Trophoblast cell (in vitro differentiated cells and primary cell): ENCODE measurements at regions not wholly inside any gene's neighbourhood (a gene's known extent, or its start where the extent isn't known, plus 50 kb on each side); places are given as distances from the start of the nearest gene placed in this dataset.

Experiments used
- DNase-seq, 2 donors: peaks; one replicate each; pipeline ENCODE4 v3.0.0-alpha.2; 2016
- H2AFZ ChIP-seq: 2 replicates; pipeline ENCODE4 v1.6.1; 2013; ENCODE audit warnings: low read length, moderate library complexity, mild to moderate bottlenecking; ENCODE audit not compliant: insufficient read depth, poor library complexity
- H2AK5ac ChIP-seq: 2 replicates; pipeline ENCODE4 v1.6.1; 2013; ENCODE audit warnings: mild to moderate bottlenecking, low read length
- H2BK120ac ChIP-seq: 2 replicates; pipeline ENCODE4 v1.6.1; 2013; ENCODE audit warnings: low read length, mild to moderate bottlenecking, moderate library complexity; ENCODE audit not compliant: insufficient read depth, poor library complexity
- H2BK12ac ChIP-seq: 2 replicates; pipeline ENCODE4 v1.6.1; 2013; ENCODE audit warnings: mild to moderate bottlenecking, low read length, moderate library complexity
- H2BK5ac ChIP-seq: 2 replicates; pipeline ENCODE4 v1.6.1; 2013; ENCODE audit warnings: low read length, low read depth, moderate library complexity, mild to moderate bottlenecking; ENCODE audit not compliant: poor library complexity
- H3K14ac ChIP-seq: 2 replicates; pipeline ENCODE4 v1.6.1; 2013; ENCODE audit warnings: mild to moderate bottlenecking, low read length
- H3K18ac ChIP-seq: 2 replicates; pipeline ENCODE4 v1.6.1; 2013; ENCODE audit warnings: mild to moderate bottlenecking, low read length
- H3K23ac ChIP-seq: 2 replicates; pipeline ENCODE4 v1.6.1; 2013; ENCODE audit warnings: low read length
- H3K27ac ChIP-seq: 2 replicates; pipeline ENCODE4 v1.5.1; 2013; ENCODE audit warnings: low read depth, mild to moderate bottlenecking, inconsistent platforms, low read length, moderate library complexity
- H3K27me3 ChIP-seq: 2 replicates; pipeline ENCODE4 v1.6.1; 2013; ENCODE audit warnings: inconsistent platforms, mild to moderate bottlenecking, low read length, moderate library complexity; ENCODE audit not compliant: insufficient read depth
- H3K36me3 ChIP-seq, 2 experiments: 1 replicate in 1 of 2; 2 replicates in 1 of 2; pipeline ENCODE4 v1.6.1; 2013; ENCODE audit warnings: low read length in 2 of 2, mild to moderate bottlenecking in 2 of 2, moderate library complexity in 1 of 2; ENCODE audit not compliant: insufficient read depth in 2 of 2, control insufficient read depth in 1 of 2
- H3K4ac ChIP-seq: 2 replicates; pipeline ENCODE4 v1.6.1; 2013; ENCODE audit warnings: low read depth, mild to moderate bottlenecking, low read length, moderate library complexity
- H3K4me1 ChIP-seq, 2 experiments: 1 replicate in 1 of 2; 2 replicates in 1 of 2; pipeline ENCODE4 v1.6.1; 2013; ENCODE audit warnings: low read length in 2 of 2, mild to moderate bottlenecking in 2 of 2, moderate library complexity in 1 of 2; ENCODE audit not compliant: insufficient read depth in 2 of 2, control insufficient read depth in 1 of 2
- H3K4me2 ChIP-seq: 2 replicates; pipeline ENCODE4 v1.6.1; 2013; ENCODE audit warnings: inconsistent platforms, mild to moderate bottlenecking, low read length, moderate library complexity
- H3K4me3 ChIP-seq: 2 replicates; pipeline ENCODE4 v1.5.1; 2013; ENCODE audit warnings: mild to moderate bottlenecking, low read depth, low read length, inconsistent platforms
- H3K79me1 ChIP-seq: one replicate; pipeline ENCODE4 v1.6.1; 2013; ENCODE audit warnings: low read length
- H3K79me2 ChIP-seq: 2 replicates; pipeline ENCODE4 v1.6.1; 2013; ENCODE audit warnings: low read length, mild to moderate bottlenecking; ENCODE audit not compliant: control insufficient read depth, insufficient read depth, poor library complexity
- H3K9ac ChIP-seq: 2 replicates; pipeline ENCODE4 v1.6.1; 2013; ENCODE audit warnings: mild to moderate bottlenecking, low read length
- H3K9me3 ChIP-seq: 2 replicates; pipeline ENCODE4 v1.6.1; 2013; ENCODE audit warnings: low read depth, mild to moderate bottlenecking, control low read depth, inconsistent platforms, low read length; ENCODE audit not compliant: insufficient read depth
- H4K12ac ChIP-seq: 2 replicates; pipeline ENCODE4 v1.6.1; 2013; ENCODE audit warnings: low read depth, mild to moderate bottlenecking, low read length, moderate library complexity
- H4K8ac ChIP-seq: 2 replicates; pipeline ENCODE4 v1.6.1; 2013; ENCODE audit warnings: low read depth, mild to moderate bottlenecking, low read length, moderate library complexity
- H4K91ac ChIP-seq: one replicate; pipeline ENCODE4 v1.6.1; 2013; ENCODE audit warnings: low read depth, mild to moderate bottlenecking, low read length, moderate library complexity
- WGBS: extraction: QIAGEN DNeasy Blood & Tissue Kit; methylation state at CpG from one replicate; pipeline ENCODE4 v1.1.7; 2013; ENCODE audit warnings: missing lambda C conversion rate; ENCODE audit not compliant: insufficient read length, insufficient coverage; ENCODE audit errors: extremely low coverage; 5-methylcytosine and 5-hydroxymethylcytosine counted together

- no peaks in the 10 kb centered on the region for H3K4me1 ChIP-seq
These were observed 451.2 kb downstream of the INSC start for GRCh38 chr11:15565880-15566279.

GRCh38 chr11:15568440-15568839 lies 453.7 kb downstream of the INSC start:
- H3K14ac ChIP-seq: no peak overlapping the region
- H4K91ac ChIP-seq: no peak overlapping the region
- no CpG with 5 or more reads among the region's 8 CpGs for WGBS
- no peak overlapping the region for H2BK12ac ChIP-seq
- H3K4me3 ChIP-seq: no peak overlapping the region
- H3K9me3 ChIP-seq: no peaks in the 10 kb centered on the region
- no peak overlapping the region for H3K23ac ChIP-seq
- DNase-seq: no peak
- no peak overlapping the region for H3K9ac ChIP-seq
- no peak overlapping the region for H4K8ac ChIP-seq
- peaks cover 3% of the 10 kb centered on the region for H3K27me3 ChIP-seq
- H3K79me1 ChIP-seq: no peaks in the 10 kb centered on the region
- no peaks in the 10 kb centered on the region for H3K79me2 ChIP-seq
- H2AFZ ChIP-seq: no peak overlapping the region
- no peak overlapping the region for H3K18ac ChIP-seq
- H2BK5ac ChIP-seq: no peak overlapping the region
- H2AK5ac ChIP-seq: no peak overlapping the region
- H3K36me3 ChIP-seq: no peaks in the 10 kb centered on the region
- H3K4ac ChIP-seq: no peak overlapping the region
- H3K27ac ChIP-seq: no peak overlapping the region
- H4K12ac ChIP-seq: no peak overlapping the region
- no peak overlapping the region for H3K4me2 ChIP-seq
- H3K4me1 ChIP-seq: no peaks in the 10 kb centered on the region
- no peak overlapping the region for H2BK120ac ChIP-seq

More at GRCh38 chr11:15565880-15566279, 451.2 kb downstream of the INSC start:
- Histone ChIP-seq H3K9ac (no peak overlapping the region), H4K12ac (no peak overlapping the region), H3K27me3 (peaks cover 3% of the 10 kb centered on the region), H2BK12ac (no peak overlapping the region), H3K79me2 (no peaks in the 10 kb centered on the region), H3K36me3 (no peaks in the 10 kb centered on the region), H2BK120ac (no peak overlapping the region), H3K4me3 (no peak overlapping the region), H3K23ac (no peak overlapping the region), H3K9me3 (no peaks in the 10 kb centered on the region), H3K18ac (no peak overlapping the region), H2AK5ac (no peak overlapping the region), H3K4me2 (no peak overlapping the region), H3K79me1 (no peaks in the 10 kb centered on the region), H2BK5ac (no peak overlapping the region), H3K4ac (no peak overlapping the region), H4K8ac (no peak overlapping the region), H2AFZ (no peak overlapping the region), H3K27ac (no peak overlapping the region), H3K14ac (no peak overlapping the region), H4K91ac (no peak overlapping the region)
- no peak for DNase-seq
- no CpG with 5 or more reads among the region's 8 CpGs for WGBS

DNA sequence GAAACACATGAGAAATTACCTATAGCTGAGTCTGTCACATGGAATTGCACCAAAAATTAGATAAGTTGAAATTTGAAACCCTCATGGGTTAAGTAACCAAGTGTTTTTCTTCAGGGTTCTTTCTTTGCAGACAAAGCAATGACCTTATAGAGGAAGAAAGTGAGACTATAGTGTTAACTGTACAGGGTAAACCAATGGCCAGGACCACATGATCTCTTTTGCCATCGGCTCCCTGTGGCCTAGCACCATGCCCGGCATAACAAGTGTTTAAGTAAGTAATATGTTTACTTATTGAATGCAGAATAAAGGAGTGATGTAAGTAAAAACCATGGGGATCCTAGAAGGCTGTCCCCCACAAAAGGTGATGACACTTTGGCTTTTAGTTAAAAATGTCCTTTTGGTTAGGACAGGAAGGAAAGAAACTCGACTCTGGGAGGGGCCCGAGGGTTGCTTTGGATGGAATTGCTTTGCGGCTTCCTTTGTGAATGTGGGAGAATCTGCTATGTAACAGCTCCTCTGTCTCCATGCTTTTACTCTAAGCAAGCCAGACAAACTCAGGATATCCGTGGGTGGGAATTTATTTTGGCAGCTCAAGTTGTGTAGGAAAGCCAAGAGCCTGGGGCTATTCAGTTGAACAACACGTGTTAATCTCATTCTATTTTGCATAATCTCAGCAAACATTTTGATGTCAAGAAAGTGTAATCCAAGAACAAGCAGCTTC lies 454.7 kb downstream of the INSC start:
- no peak overlapping the region for H3K9ac ChIP-seq
- no peak overlapping the region for H4K8ac ChIP-seq
- H3K18ac ChIP-seq: no peak overlapping the region
- no peaks in the 10 kb centered on the region for H3K79me2 ChIP-seq
- no peak overlapping the region for H3K4me3 ChIP-seq
- H4K12ac ChIP-seq: no peak overlapping the region
- H3K4me1 ChIP-seq: no peaks in the 10 kb centered on the region
- H2BK120ac ChIP-seq: no peak overlapping the region
- no peak overlapping the region for H4K91ac ChIP-seq
- H3K4me2 ChIP-seq: no peak overlapping the region
- DNase-seq: no peak
- H2AFZ ChIP-seq: no peak overlapping the region
- no peak overlapping the region for H3K27ac ChIP-seq
- no peak overlapping the region for H2BK5ac ChIP-seq
- no peaks in the 10 kb centered on the region for H3K27me3 ChIP-seq
- H3K23ac ChIP-seq: no peak overlapping the region
- H2AK5ac ChIP-seq: no peak overlapping the region
- WGBS: no CpG with 5 or more reads among the region's 7 CpGs
- no peaks in the 10 kb centered on the region for H3K79me1 ChIP-seq
- no peaks in the 10 kb centered on the region for H3K36me3 ChIP-seq
- no peak overlapping the region for H3K14ac ChIP-seq
- no peak overlapping the region for H3K4ac ChIP-seq
- no peaks in the 10 kb centered on the region for H3K9me3 ChIP-seq
- no peak overlapping the region for H2BK12ac ChIP-seq

- H4K12ac ChIP-seq: no peak overlapping the region
- H2BK5ac ChIP-seq: no peak overlapping the region
- no peak overlapping the region for H4K8ac ChIP-seq
- no peak overlapping the region for H3K27ac ChIP-seq
- no peaks in the 10 kb centered on the region for H3K9me3 ChIP-seq
- H2BK120ac ChIP-seq: no peak overlapping the region
- no peak overlapping the region for H3K4ac ChIP-seq
- no peak overlapping the region for H3K23ac ChIP-seq
- no peak for DNase-seq
- H3K36me3 ChIP-seq: no peaks in the 10 kb centered on the region
- H3K79me2 ChIP-seq: no peaks in the 10 kb centered on the region
- H2AK5ac ChIP-seq: no peak overlapping the region
- no peak overlapping the region for H3K4me3 ChIP-seq
- no peak overlapping the region for H3K18ac ChIP-seq
- H3K9ac ChIP-seq: no peak overlapping the region
- H3K4me1 ChIP-seq: no peaks in the 10 kb centered on the region
- WGBS: no CpG with 5 or more reads among the region's 2 CpGs
- H3K4me2 ChIP-seq: no peak overlapping the region
- H3K27me3 ChIP-seq: no peaks in the 10 kb centered on the region
- no peak overlapping the region for H4K91ac ChIP-seq
- H2AFZ ChIP-seq: no peak overlapping the region
- no peak overlapping the region for H3K14ac ChIP-seq
- no peaks in the 10 kb centered on the region for H3K79me1 ChIP-seq
- no peak overlapping the region for H2BK12ac ChIP-seq
These were observed 460.7 kb downstream of the INSC start for GRCh38 chr11:15575409-15575808.
